ENCODE measurements at regions not wholly inside any gene's neighbourhood (a gene's known extent, or its start where the extent isn't known, plus 50 kb on each side); places are given as distances from the start of the nearest gene placed in this dataset.

DNA sequence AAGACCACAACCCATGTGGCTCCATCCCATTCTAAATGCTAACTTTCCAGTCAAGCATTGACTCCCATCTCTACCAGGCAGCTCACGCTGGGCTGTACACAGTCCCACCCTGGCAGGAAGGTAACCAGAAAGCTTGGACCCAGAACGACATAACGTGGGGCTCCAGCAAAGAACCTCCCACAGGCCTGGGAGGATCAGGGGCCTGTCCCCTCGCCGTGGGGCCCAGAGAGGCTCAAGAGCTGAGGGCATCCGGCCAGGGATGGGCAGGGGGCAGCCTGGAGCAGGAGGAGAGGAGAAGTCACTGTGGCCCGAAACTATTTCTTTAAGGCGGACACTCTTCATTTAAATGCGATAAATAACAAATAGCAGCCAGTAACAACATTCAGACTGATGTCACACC, 169.9 kb downstream of the SHANK2 start:
- Histone ChIP-seq H3K27ac (ENCODE audit: low read depth, low read length) (no peak overlapping the region), H3K9me2 (replicated peaks; ENCODE audit: insufficient read depth, low read length) (no peaks in the 10 kb centered on the region), H3K9me3 (ENCODE audit: insufficient read depth, low read length) (no peaks in the 10 kb centered on the region), H4K20me1 (ENCODE audit: low read depth, low read length) (no peaks in the 10 kb centered on the region), H3K79me2 (ENCODE audit: insufficient read depth, low read length) (no peaks in the 10 kb centered on the region), H3K9ac (ENCODE audit: low read length) (no peak overlapping the region), H3K4me3 (ENCODE audit: insufficient read depth, low read length, poor library complexity, severe bottlenecking) (no peak overlapping the region), H3K36me3 (ENCODE audit: low read length) (no peaks in the 10 kb centered on the region), H2AFZ (ENCODE audit: low read depth, low read length, severe bottlenecking) (no peak overlapping the region), H3K4me2 (ENCODE audit: low read depth, low read length, poor library complexity, severe bottlenecking) (no peak overlapping the region), H3K27me3 (ENCODE audit: low read length) (no peaks in the 10 kb centered on the region), H3F3A (ENCODE audit: insufficient read depth) (no peaks in the 10 kb centered on the region)
- TF ChIP-seq CTCF (IDR thresholded peaks at IDR 0.05; ENCODE audit: insufficient read depth, low read length, poor library complexity, severe bottlenecking) (no peak), EZH2phosphoT487 (conservative IDR thresholded peaks at IDR 0.05; ENCODE audit: low read length) (no peak)

- Histone ChIP-seq H3K4me2 (ENCODE audit: low read depth, low read length, poor library complexity, severe bottlenecking) (no peak overlapping the region), H3K36me3 (ENCODE audit: low read length) (no peaks in the 10 kb centered on the region), H3K27ac (ENCODE audit: low read depth, low read length) (no peak overlapping the region), H3F3A (ENCODE audit: insufficient read depth) (no peaks in the 10 kb centered on the region), H3K27me3 (ENCODE audit: low read length) (no peaks in the 10 kb centered on the region), H4K20me1 (ENCODE audit: low read depth, low read length) (no peaks in the 10 kb centered on the region), H3K9me2 (replicated peaks; ENCODE audit: insufficient read depth, low read length) (no peaks in the 10 kb centered on the region), H3K9ac (ENCODE audit: low read length) (no peak overlapping the region), H3K4me3 (ENCODE audit: insufficient read depth, low read length, poor library complexity, severe bottlenecking) (no peak overlapping the region), H2AFZ (ENCODE audit: low read depth, low read length, severe bottlenecking) (no peak overlapping the region), H3K9me3 (ENCODE audit: insufficient read depth, low read length) (no peaks in the 10 kb centered on the region), H3K79me2 (ENCODE audit: insufficient read depth, low read length) (no peaks in the 10 kb centered on the region)
- TF ChIP-seq CTCF (IDR thresholded peaks at IDR 0.05; ENCODE audit: insufficient read depth, low read length, poor library complexity, severe bottlenecking): no peak
- no peak for TF ChIP-seq EZH2phosphoT487 (conservative IDR thresholded peaks at IDR 0.05; ENCODE audit: low read length)
Observed at GRCh38 chr11:71081704-71082230, 170.6 kb downstream of the SHANK2 start.

- H3K9me2 ChIP-seq (replicated peaks; ENCODE audit: insufficient read depth, low read length): no peaks in the 10 kb centered on the region
- H2AFZ ChIP-seq (ENCODE audit: low read depth, low read length, severe bottlenecking): no peak overlapping the region
- no peaks in the 10 kb centered on the region for H3K36me3 ChIP-seq (ENCODE audit: low read length)
- no peaks in the 10 kb centered on the region for H3K9me3 ChIP-seq (ENCODE audit: insufficient read depth, low read length)
- H3K9ac ChIP-seq (ENCODE audit: low read length): no peak overlapping the region
- no peak overlapping the region for H3K27ac ChIP-seq (ENCODE audit: low read depth, low read length)
- TF ChIP-seq EZH2phosphoT487 (conservative IDR thresholded peaks at IDR 0.05; ENCODE audit: low read length) (no peak), CTCF (IDR thresholded peaks at IDR 0.05; ENCODE audit: insufficient read depth, low read length, poor library complexity, severe bottlenecking) (peak; percentile 86)
- H3K4me3 ChIP-seq (ENCODE audit: insufficient read depth, low read length, poor library complexity, severe bottlenecking): no peak overlapping the region
- H3K27me3 ChIP-seq (ENCODE audit: low read length): no peaks in the 10 kb centered on the region
- no peaks in the 10 kb centered on the region for H3K79me2 ChIP-seq (ENCODE audit: insufficient read depth, low read length)
- no peaks in the 10 kb centered on the region for H3F3A ChIP-seq (ENCODE audit: insufficient read depth)
- H3K4me2 ChIP-seq (ENCODE audit: low read depth, low read length, poor library complexity, severe bottlenecking): no peak overlapping the region
- H4K20me1 ChIP-seq (ENCODE audit: low read depth, low read length): no peaks in the 10 kb centered on the region
Observed at GRCh38 chr11:71080239-71081097, 171.9 kb downstream of the SHANK2 start.
